B cell (primary cell): ENCODE measurements at regions not wholly inside any gene's neighbourhood (a gene's known extent, or its start where the extent isn't known, plus 50 kb on each side); places are given as distances from the start of the nearest gene placed in this dataset.

Experiments
- CTCF ChIP-seq: fragments of 200-600 bp; IDR thresholded peaks from one replicate; pipeline ENCODE4 v1.8.0; 2022; ENCODE audit warnings: antibody characterized with exemption, mild to moderate bottlenecking
- EZH2 ChIP-seq: IDR thresholded peaks from 2 replicates; pipeline ENCODE4 v1.6.1; 2012; ENCODE audit warnings: borderline replicate concordance, low read depth, mild to moderate bottlenecking, moderate library complexity, low read length; ENCODE audit not compliant: insufficient read depth, poor library complexity, severe bottlenecking

- TF ChIP-seq CTCF (no peak), EZH2 (no peak)
Measured at GRCh38 chr9:24738421-24738961, 192.8 kb upstream of the IZUMO3 start.
